ENCODE measurements at regions not wholly inside any gene's neighbourhood (a gene's known extent, or its start where the extent isn't known, plus 50 kb on each side); places are given as distances from the start of the nearest gene placed in this dataset.

DNA sequence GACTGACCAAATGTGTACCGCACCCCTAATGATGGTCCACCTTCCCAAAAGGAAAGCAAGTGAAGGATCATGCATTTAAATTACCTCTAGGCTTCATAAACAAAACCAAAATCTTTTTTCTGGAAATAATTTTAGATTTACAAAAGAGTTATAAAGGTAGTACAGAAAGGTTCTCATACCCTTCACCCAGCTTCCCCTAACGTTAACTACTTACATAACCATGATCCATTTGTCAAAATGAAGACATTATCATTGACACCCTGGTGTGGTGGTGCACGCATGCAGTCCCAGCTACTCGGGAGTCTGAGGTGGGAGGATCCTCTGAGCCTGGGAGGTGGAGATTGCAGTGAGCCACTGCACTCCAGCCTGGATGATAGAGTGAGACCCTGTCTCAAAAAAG lies 75.1 kb upstream of the TCF7L2 start:
- TF ChIP-seq EZH2 (IDR thresholded peaks at IDR 0.05; ENCODE audit: low read depth, low read length, severe bottlenecking): no peak
- TF ChIP-seq POLR2A (IDR thresholded peaks at IDR 0.05; ENCODE audit: control extremely low read depth in 1 of 2, low read depth in 2 of 2, low read length in 2 of 2): no peak
